T follicular helper cell (primary cell): ENCODE measurements at regions not wholly inside any gene's neighbourhood (a gene's known extent, or its start where the extent isn't known, plus 50 kb on each side); places are given as distances from the start of the nearest gene placed in this dataset.

ENCODE experiments used
- DNase-seq: peaks from one replicate; pipeline ENCODE4 v3.0.0-alpha.2; 2020; ENCODE audit warnings: low read depth

GRCh38 chr14:51473808-51474565, 177.7 kb upstream of the FRMD6 start:
- DNase-seq: no peak

- no peak for DNase-seq
Observed at GRCh38 chr14:51474854-51475253, 176.9 kb upstream of the FRMD6 start.

- DNase-seq: no peak
Observed at GRCh38 chr14:51478175-51478621, 173.5 kb upstream of the FRMD6 start.

- no peak for DNase-seq
Observed at GRCh38 chr14:51479584-51480325, 172.0 kb upstream of the FRMD6 start.

GRCh38 chr14:51481643-51482042, 170.1 kb upstream of the FRMD6 start:
- DNase-seq: no peak

- no peak for DNase-seq
Observed at GRCh38 chr14:51482102-51482501, 169.6 kb upstream of the FRMD6 start.

GRCh38 chr14:51484485-51484884, 167.2 kb upstream of the FRMD6 start:
- DNase-seq: no peak

- no peak for DNase-seq
Observed at GRCh38 chr14:51485733-51486132, 166.0 kb upstream of the FRMD6 start.

- no peak for DNase-seq
Observed at GRCh38 chr14:51487848-51488247, 163.9 kb upstream of the FRMD6 start.

- DNase-seq: no peak
Observed at GRCh38 chr14:51488569-51489220, 163.0 kb upstream of the FRMD6 start.

- DNase-seq: no peak
Observed at GRCh38 chr14:51490205-51490604, 161.5 kb upstream of the FRMD6 start.

GRCh38 chr14:51491036-51491545, 160.6 kb upstream of the FRMD6 start:
- no peak for DNase-seq

GRCh38 chr14:51491776-51492175, 159.9 kb upstream of the FRMD6 start:
- DNase-seq: no peak

GRCh38 chr14:51495319-51495718, 156.4 kb upstream of the FRMD6 start:
- DNase-seq: no peak

GRCh38 chr14:51498411-51499227, 153.1 kb upstream of the FRMD6 start:
- no peak for DNase-seq

- DNase-seq: no peak
Observed at GRCh38 chr14:51500776-51501175, 150.9 kb upstream of the FRMD6 start.

GRCh38 chr14:51501746-51502145, 150.0 kb upstream of the FRMD6 start:
- DNase-seq: no peak

GRCh38 chr14:51504669-51505068, 147.0 kb upstream of the FRMD6 start:
- no peak for DNase-seq

GRCh38 chr14:51507511-51507905, 144.2 kb upstream of the FRMD6 start:
- no peak for DNase-seq

- no peak for DNase-seq
Observed at GRCh38 chr14:51507906-51508511, 143.7 kb upstream of the FRMD6 start.

GRCh38 chr14:51511265-51511664, 140.4 kb upstream of the FRMD6 start:
- no peak for DNase-seq
